Head of caudate nucleus (tissue), 42 donors: ENCODE measurements at regions not wholly inside any gene's neighbourhood (a gene's known extent, or its start where the extent isn't known, plus 50 kb on each side); places are given as distances from the start of the nearest gene placed in this dataset.

Source experiments
- DNase-seq, 42 donors: peaks; one replicate each; pipeline versions ENCODE4 v3.0.0 to v3.0.0-alpha.2; 2020 to 2021; ENCODE audit warnings: mixed read lengths in 7 of 42
- intact Hi-C: fragments of 100-400 bp; cut with DNase I; formaldehyde crosslinking; loops from one replicate; pipeline ENCODE4 v1.15.0; 2022

GRCh38 chr4:151829309-151829708, 68.5 kb upstream of the GATB start:
- intact Hi-C loops: no loop called here
- DNase-seq: no peak

- no peak for DNase-seq
- intact Hi-C loops: no loop called here
These were observed 63.8 kb upstream of the GATB start for GRCh38 chr4:151824656-151825055.

GRCh38 chr4:151822331-151822730, 61.5 kb upstream of the GATB start:
- no peak for DNase-seq
- intact Hi-C loops: no loop called here

GRCh38 chr4:151820004-151820403, 59.2 kb upstream of the GATB start:
- intact Hi-C loops: no loop called here
- no peak for DNase-seq

- DNase-seq: no peak
- intact Hi-C loops: no loop called here
These were observed 50.6 kb upstream of the GATB start for GRCh38 chr4:151811403-151811802.
